ENCODE measurements at regions not wholly inside any gene's neighbourhood (a gene's known extent, or its start where the extent isn't known, plus 50 kb on each side); places are given as distances from the start of the nearest gene placed in this dataset.

- TF ChIP-seq CTCF (IDR thresholded peaks at IDR 0.05; ENCODE audit: low read depth, low read length) = no peak
- no peak for TF ChIP-seq EZH2phosphoT487 (IDR thresholded peaks at IDR 0.05; ENCODE audit: low read depth)
Measured at GRCh38 chr3:113340785-113341184, 100.5 kb downstream of the CFAP44 start.
